Mesenchymal stem cell (in vitro differentiated cells and primary cell): ENCODE measurements at regions not wholly inside any gene's neighbourhood (a gene's known extent, or its start where the extent isn't known, plus 50 kb on each side); places are given as distances from the start of the nearest gene placed in this dataset.

Source experiments
- DNase-seq: peaks from one replicate; pipeline ENCODE4 v3.0.0-alpha.2; 2013
- H2AFZ ChIP-seq: one replicate; pipeline ENCODE4 v1.6.1; 2013; ENCODE audit warnings: low read depth, mild to moderate bottlenecking, control low read depth, inconsistent platforms, low read length, moderate library complexity
- H2AK5ac ChIP-seq: 2 replicates; pipeline ENCODE4 v1.6.1; 2013; ENCODE audit warnings: low read length, moderate library complexity, mild to moderate bottlenecking, inconsistent platforms; ENCODE audit not compliant: severe bottlenecking
- H2BK120ac ChIP-seq: one replicate; pipeline ENCODE4 v1.6.1; 2013; ENCODE audit warnings: low read depth, mild to moderate bottlenecking, inconsistent platforms, low read length, moderate library complexity
- H2BK12ac ChIP-seq, 2 experiments: one replicate each; pipeline ENCODE4 v1.6.1; 2013; ENCODE audit warnings: inconsistent platforms in 2 of 2, low read length in 2 of 2, mild to moderate bottlenecking in 2 of 2, moderate library complexity in 2 of 2, control low read depth in 1 of 2
- H2BK15ac ChIP-seq: one replicate; pipeline ENCODE4 v1.6.1; 2013; ENCODE audit warnings: mild to moderate bottlenecking, low read depth, inconsistent platforms; ENCODE audit not compliant: poor library complexity, severe bottlenecking
- H2BK5ac ChIP-seq: 2 replicates; pipeline ENCODE4 v1.6.1; 2013; ENCODE audit warnings: low read depth, mild to moderate bottlenecking, low read length, control low read depth, inconsistent platforms; ENCODE audit not compliant: poor library complexity, severe bottlenecking
- H3K14ac ChIP-seq, 2 experiments: one replicate each; pipeline ENCODE4 v1.6.1; 2013; ENCODE audit warnings: inconsistent platforms in 2 of 2, low read length in 2 of 2, control low read depth in 1 of 2, mild to moderate bottlenecking in 1 of 2, moderate library complexity in 1 of 2
- H3K18ac ChIP-seq, 2 experiments: one replicate each; pipeline ENCODE4 v1.6.1; 2013; ENCODE audit warnings: inconsistent platforms in 2 of 2, low read length in 2 of 2, control low read depth in 1 of 2, low read depth in 1 of 2, mild to moderate bottlenecking in 1 of 2
- H3K23ac ChIP-seq, 2 experiments: one replicate each; pipeline ENCODE4 v1.6.1; 2013; ENCODE audit warnings: inconsistent platforms in 2 of 2, low read length in 2 of 2, mild to moderate bottlenecking in 2 of 2, moderate library complexity in 2 of 2, control low read depth in 1 of 2
- H3K27ac ChIP-seq: 2 replicates; pipeline ENCODE4 v1.5.1; 2013; ENCODE audit warnings: mild to moderate bottlenecking, moderate library complexity, low read length, control low read depth, inconsistent platforms; ENCODE audit not compliant: poor library complexity, severe bottlenecking
- H3K27me3 ChIP-seq, 2 experiments: 2 replicates each; pipeline versions ENCODE4 v1.6.1 to v1.7.0; 2013; ENCODE audit warnings: low read length in 2 of 2, mild to moderate bottlenecking in 2 of 2, moderate library complexity in 2 of 2, control low read depth in 1 of 2, inconsistent platforms in 1 of 2; ENCODE audit not compliant: control insufficient read depth in 1 of 2, insufficient read depth in 1 of 2
- H3K36me3 ChIP-seq, 2 experiments: 2 replicates each; pipeline versions ENCODE4 v1.6.1 to v1.7.0; 2013; ENCODE audit warnings: low read length in 2 of 2, control low read depth in 1 of 2, inconsistent platforms in 1 of 2, low read depth in 1 of 2, mild to moderate bottlenecking in 1 of 2; ENCODE audit not compliant: insufficient read depth in 2 of 2, control insufficient read depth in 1 of 2
- H3K4ac ChIP-seq, 2 experiments: one replicate each; pipeline ENCODE4 v1.6.1; 2013; ENCODE audit warnings: inconsistent platforms in 2 of 2, low read length in 2 of 2, mild to moderate bottlenecking in 2 of 2, moderate library complexity in 2 of 2, control low read depth in 1 of 2, low read depth in 1 of 2
- H3K4me1 ChIP-seq: 2 replicates; pipeline ENCODE4 v1.6.1; 2013; ENCODE audit warnings: low read depth, low read length, control low read depth; ENCODE audit not compliant: control insufficient read depth, insufficient read depth
- H3K4me2 ChIP-seq: 2 replicates; pipeline ENCODE4 v1.6.1; 2013; ENCODE audit warnings: low read length, mild to moderate bottlenecking, inconsistent platforms; ENCODE audit not compliant: poor library complexity, severe bottlenecking
- H3K4me3 ChIP-seq, 2 experiments: 2 replicates each; pipeline versions ENCODE4 v1.5.1 to v1.7.0; 2013; ENCODE audit warnings: low read length in 2 of 2, mild to moderate bottlenecking in 2 of 2, control low read depth in 1 of 2, low read depth in 1 of 2; ENCODE audit not compliant: insufficient read depth in 1 of 2
- H3K79me1 ChIP-seq: replicated peaks from 2 replicates; pipeline ENCODE4 v1.6.1; 2013; ENCODE audit warnings: mild to moderate bottlenecking, control low read depth, low read length, inconsistent platforms; ENCODE audit not compliant: poor library complexity, severe bottlenecking
- H3K9ac ChIP-seq: 2 replicates; pipeline ENCODE4 v1.7.0; 2013; ENCODE audit warnings: mild to moderate bottlenecking, low read length, moderate library complexity
- H3K9me3 ChIP-seq: 2 replicates; pipeline ENCODE4 v1.7.0; 2013; ENCODE audit warnings: mild to moderate bottlenecking, low read length; ENCODE audit not compliant: control insufficient read depth
- H4K8ac ChIP-seq: one replicate; pipeline ENCODE4 v1.6.1; 2013; ENCODE audit warnings: inconsistent platforms, mild to moderate bottlenecking, low read length, moderate library complexity
- H4K91ac ChIP-seq: one replicate; pipeline ENCODE4 v1.6.1; 2013; ENCODE audit warnings: mild to moderate bottlenecking, low read length, inconsistent platforms
- WGBS: methylation state at CpG from one replicate; pipeline ENCODE4 v1.1.7; 2013; ENCODE audit warnings: mixed read lengths; 5-methylcytosine and 5-hydroxymethylcytosine counted together

DNA sequence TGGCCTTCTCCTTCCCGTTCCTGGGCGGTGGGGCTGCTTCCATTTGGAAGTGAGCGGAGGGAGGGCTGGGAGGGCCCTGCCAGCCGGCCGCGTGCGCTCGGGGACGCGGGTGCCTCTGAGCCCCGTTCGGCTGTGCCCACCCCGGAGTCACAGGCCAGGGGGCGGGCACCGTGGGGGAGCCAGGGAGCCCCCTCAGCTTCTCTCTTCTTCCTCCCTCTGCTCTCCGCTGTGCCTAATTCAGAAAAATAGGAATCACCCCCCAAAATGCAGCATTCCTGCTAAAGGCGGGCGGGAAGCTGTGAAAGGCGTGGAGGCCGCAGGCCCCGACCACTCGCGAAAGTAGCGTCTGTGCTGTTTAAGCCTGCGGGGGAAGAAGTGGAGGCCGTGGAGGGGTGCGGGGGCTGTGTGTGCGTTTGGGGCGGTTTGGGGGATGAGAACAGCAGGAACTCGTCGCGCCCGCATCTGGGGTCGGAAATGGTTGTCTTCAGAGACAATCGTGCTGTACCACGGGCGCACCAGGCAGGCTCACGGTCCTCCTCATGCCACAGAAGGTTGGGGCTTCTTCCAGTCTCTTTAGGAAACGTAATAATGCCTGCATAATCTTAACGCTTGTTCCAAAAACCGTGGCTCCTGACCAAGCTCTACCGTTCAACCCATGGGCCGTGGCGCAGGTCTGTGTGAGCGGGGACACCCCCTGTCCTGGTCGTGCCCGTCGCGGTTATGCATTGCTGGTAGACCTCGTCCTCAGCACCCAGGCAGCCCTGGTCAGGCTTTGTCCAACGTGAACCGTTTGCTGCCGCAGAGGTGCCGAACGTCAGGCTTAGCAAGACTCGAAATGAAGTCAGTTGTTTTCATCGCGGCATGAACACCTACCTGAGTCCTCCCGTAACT lies 110.4 kb upstream of the SOX1 start:
- Histone ChIP-seq H3K4ac (no peak overlapping the region), H4K8ac (no peak overlapping the region), H3K9ac (no peak overlapping the region), H2BK120ac (no peak overlapping the region), H3K79me1 (no peaks in the 10 kb centered on the region), H3K14ac (no peak overlapping the region), H2BK15ac (no peak overlapping the region), H3K4me2 (no peak overlapping the region), H3K4me3 (no peak overlapping the region), H2BK5ac (no peak overlapping the region), H3K23ac (no peak overlapping the region), H2AFZ (no peak overlapping the region), H3K4me1 (no peaks in the 10 kb centered on the region), H4K91ac (no peak overlapping the region), H2BK12ac (no peak overlapping the region), H3K27ac (no peak overlapping the region), H2AK5ac (no peak overlapping the region), H3K27me3 (no peaks in the 10 kb centered on the region), H3K9me3 (peaks cover 9% of the 10 kb centered on the region), H3K18ac (no peak overlapping the region), H3K36me3 (no peaks in the 10 kb centered on the region)
- 90% methylated on average over 54 of the region's 59 CpGs for WGBS
- DNase-seq = no peak

DNA sequence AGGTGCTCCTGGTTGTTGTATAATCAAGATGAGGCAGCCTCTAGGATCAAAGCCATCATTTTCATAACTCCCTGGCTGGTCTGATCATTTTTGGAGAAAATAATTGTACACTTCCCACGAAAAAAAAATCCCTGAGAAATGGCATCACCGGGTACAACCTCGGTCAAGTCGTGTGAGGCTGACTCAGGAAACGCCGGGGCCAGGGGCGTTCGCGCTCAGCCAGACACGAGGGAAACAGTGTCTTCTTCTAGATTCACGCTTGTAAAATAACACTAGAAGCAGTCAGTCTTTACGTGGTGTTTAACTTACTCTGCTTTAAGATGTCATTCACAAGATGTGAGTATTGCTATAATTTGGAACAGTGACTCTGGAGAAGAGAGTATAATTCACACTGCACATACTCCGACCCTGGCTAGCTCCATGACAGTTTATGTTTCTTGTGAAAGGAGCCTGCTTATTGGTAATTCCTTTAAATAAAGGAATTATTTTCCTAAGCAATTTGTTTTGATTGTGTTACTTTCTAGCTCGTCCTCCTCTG lies 109.0 kb upstream of the SOX1 start:
- no peak for DNase-seq
- no peak overlapping the region for H2AK5ac ChIP-seq
- no peak overlapping the region for H4K8ac ChIP-seq
- no peaks in the 10 kb centered on the region for H3K36me3 ChIP-seq
- WGBS = 82% methylated on average over 13 of the region's 14 CpGs
- H3K4me2 ChIP-seq = no peak overlapping the region
- H3K9ac ChIP-seq = no peak overlapping the region
- H2BK15ac ChIP-seq = no peak overlapping the region
- no peak overlapping the region for H4K91ac ChIP-seq
- H3K9me3 ChIP-seq = peaks cover 12% of the 10 kb centered on the region
- no peaks in the 10 kb centered on the region for H3K27me3 ChIP-seq
- H2BK120ac ChIP-seq = no peak overlapping the region
- H3K27ac ChIP-seq = no peak overlapping the region
- H2AFZ ChIP-seq = no peak overlapping the region
- H3K18ac ChIP-seq = no peak overlapping the region
- H3K4me1 ChIP-seq = no peaks in the 10 kb centered on the region
- no peaks in the 10 kb centered on the region for H3K79me1 ChIP-seq
- H2BK12ac ChIP-seq = no peak overlapping the region
- no peak overlapping the region for H3K23ac ChIP-seq
- H2BK5ac ChIP-seq = no peak overlapping the region
- H3K4me3 ChIP-seq = no peak overlapping the region
- no peak overlapping the region for H3K14ac ChIP-seq
- no peak overlapping the region for H3K4ac ChIP-seq

GRCh38 chr13:111958612-111959395 lies 108.1 kb upstream of the SOX1 start:
- H3K4ac ChIP-seq = no peak overlapping the region
- H3K9me3 ChIP-seq = peaks cover 12% of the 10 kb centered on the region
- no peak overlapping the region for H3K23ac ChIP-seq
- H2BK12ac ChIP-seq = no peak overlapping the region
- H3K4me3 ChIP-seq = no peak overlapping the region
- no peak overlapping the region for H2BK120ac ChIP-seq
- H2BK15ac ChIP-seq = no peak overlapping the region
- DNase-seq = no peak
- H3K27me3 ChIP-seq = no peaks in the 10 kb centered on the region
- no peak overlapping the region for H3K18ac ChIP-seq
- H3K36me3 ChIP-seq = no peaks in the 10 kb centered on the region
- H4K91ac ChIP-seq = no peak overlapping the region
- H4K8ac ChIP-seq = no peak overlapping the region
- H2AK5ac ChIP-seq = no peak overlapping the region
- no peak overlapping the region for H3K9ac ChIP-seq
- H3K4me2 ChIP-seq = no peak overlapping the region
- no peak overlapping the region for H3K27ac ChIP-seq
- H2AFZ ChIP-seq = no peak overlapping the region
- no peaks in the 10 kb centered on the region for H3K4me1 ChIP-seq
- WGBS = 80% methylated on average over 9 of the region's 11 CpGs
- no peaks in the 10 kb centered on the region for H3K79me1 ChIP-seq
- no peak overlapping the region for H3K14ac ChIP-seq
- no peak overlapping the region for H2BK5ac ChIP-seq

- Histone ChIP-seq H3K9ac (no peak overlapping the region), H3K79me1 (no peaks in the 10 kb centered on the region), H3K23ac (no peak overlapping the region), H2BK5ac (no peak overlapping the region), H3K9me3 (peaks cover 9% of the 10 kb centered on the region), H3K27me3 (no peaks in the 10 kb centered on the region), H3K18ac (no peak overlapping the region), H3K36me3 (no peaks in the 10 kb centered on the region), H2BK12ac (no peak overlapping the region), H3K4me2 (no peak overlapping the region), H2BK120ac (no peak overlapping the region), H4K8ac (no peak overlapping the region), H2BK15ac (no peak overlapping the region), H2AK5ac (no peak overlapping the region), H3K14ac (no peak overlapping the region), H3K4me3 (no peak overlapping the region), H4K91ac (no peak overlapping the region), H3K4ac (no peak overlapping the region), H3K27ac (no peak overlapping the region), H3K4me1 (no peaks in the 10 kb centered on the region), H2AFZ (no peak overlapping the region)
- no peak for DNase-seq
Observed at GRCh38 chr13:111960152-111960772, 106.7 kb upstream of the SOX1 start.
